Neuronal stem cell (in vitro differentiated cells): ENCODE measurements at regions not wholly inside any gene's neighbourhood (a gene's known extent, or its start where the extent isn't known, plus 50 kb on each side); places are given as distances from the start of the nearest gene placed in this dataset.

ENCODE experiments used
- DNase-seq: peaks from one replicate; pipeline ENCODE4 v3.0.0-alpha.2; 2013; ENCODE audit warnings: low spot score
- H2AFZ ChIP-seq: one replicate; pipeline ENCODE4 v1.6.1; 2013; ENCODE audit warnings: mild to moderate bottlenecking, low read length, inconsistent platforms
- H2AK5ac ChIP-seq: 2 replicates; pipeline ENCODE4 v1.6.1; 2013; ENCODE audit warnings: low read depth, mild to moderate bottlenecking, inconsistent platforms, low read length, moderate library complexity, mixed read lengths
- H2BK120ac ChIP-seq: 2 replicates; pipeline ENCODE4 v1.6.1; 2013; ENCODE audit warnings: low read depth, mild to moderate bottlenecking, inconsistent platforms, low read length, moderate library complexity, mixed read lengths
- H2BK12ac ChIP-seq: one replicate; pipeline ENCODE4 v1.6.1; 2013; ENCODE audit warnings: low read length, inconsistent platforms
- H2BK15ac ChIP-seq: 2 replicates; pipeline ENCODE4 v1.6.1; 2013; ENCODE audit warnings: mild to moderate bottlenecking, low read length, inconsistent platforms, mixed read lengths
- H2BK5ac ChIP-seq: one replicate; pipeline ENCODE4 v1.6.1; 2013; ENCODE audit warnings: inconsistent platforms, mild to moderate bottlenecking, low read length, moderate library complexity
- H3K14ac ChIP-seq: one replicate; pipeline ENCODE4 v1.6.1; 2013; ENCODE audit warnings: low read length, inconsistent platforms
- H3K18ac ChIP-seq: 2 replicates; pipeline ENCODE4 v1.6.1; 2013; ENCODE audit warnings: low read length, inconsistent platforms
- H3K23ac ChIP-seq: 2 replicates; pipeline ENCODE4 v1.6.1; 2013; ENCODE audit warnings: low read depth, mild to moderate bottlenecking, mixed read lengths, low read length, inconsistent platforms; ENCODE audit not compliant: poor library complexity
- H3K27ac ChIP-seq: replicated peaks from 3 replicates; pipeline ENCODE4 v1.5.1; 2013; ENCODE audit warnings: low read length, inconsistent platforms
- H3K27me3 ChIP-seq, 3 experiments: 2 replicates each; pipeline ENCODE4 v1.6.1; 2013; ENCODE audit warnings: low read length in 3 of 3, mild to moderate bottlenecking in 2 of 3, inconsistent platforms in 1 of 3, low read depth in 1 of 3, mixed read lengths in 1 of 3, moderate library complexity in 1 of 3; ENCODE audit not compliant: control insufficient read depth in 3 of 3, insufficient read depth in 3 of 3
- H3K36me3 ChIP-seq, 2 donors: replicated peaks in 1 of 2; 2 replicates each; pipeline ENCODE4 v1.6.1; 2013; ENCODE audit warnings: low read length in 2 of 2; ENCODE audit not compliant: control insufficient read depth in 2 of 2, insufficient read depth in 2 of 2
- H3K4ac ChIP-seq: 2 replicates; pipeline ENCODE4 v1.6.1; 2013; ENCODE audit warnings: inconsistent platforms, mild to moderate bottlenecking, low read length, moderate library complexity
- H3K4me1 ChIP-seq, 2 donors: 1 replicate in 1 of 2; 2 replicates in 1 of 2; pipeline ENCODE4 v1.6.1; 2013; ENCODE audit warnings: low read length in 2 of 2, low read depth in 1 of 2; ENCODE audit not compliant: control insufficient read depth in 2 of 2, insufficient read depth in 1 of 2
- H3K4me2 ChIP-seq: one replicate; pipeline ENCODE4 v1.6.1; 2013; ENCODE audit warnings: mild to moderate bottlenecking, low read length, inconsistent platforms; ENCODE audit not compliant: insufficient read depth, poor library complexity, severe bottlenecking
- H3K4me3 ChIP-seq, 2 donors: 2 replicates each; pipeline ENCODE4 v1.5.1; 2013; ENCODE audit warnings: low read length in 2 of 2, mild to moderate bottlenecking in 2 of 2, inconsistent platforms in 1 of 2, moderate library complexity in 1 of 2
- H3K79me1 ChIP-seq: one replicate; pipeline ENCODE4 v1.6.1; 2013; ENCODE audit warnings: low read depth, mild to moderate bottlenecking, inconsistent platforms, low read length, moderate library complexity
- H3K9ac ChIP-seq: one replicate; pipeline ENCODE4 v1.6.1; 2013; ENCODE audit warnings: mild to moderate bottlenecking, low read depth, low read length, inconsistent platforms; ENCODE audit not compliant: poor library complexity
- H3K9me3 ChIP-seq, 2 donors: replicated peaks in 1 of 2; 2 replicates each; pipeline versions ENCODE3 to v1.6.1; 2013; ENCODE audit warnings: low read length in 2 of 2, mild to moderate bottlenecking in 2 of 2, inconsistent platforms in 1 of 2, low read depth in 1 of 2, mixed read lengths in 1 of 2, moderate library complexity in 1 of 2; ENCODE audit not compliant: control insufficient read depth in 2 of 2, insufficient read depth in 1 of 2
- H4K8ac ChIP-seq: one replicate; pipeline ENCODE4 v1.6.1; 2013; ENCODE audit warnings: low read depth, mild to moderate bottlenecking, inconsistent platforms, low read length, moderate library complexity
- H4K91ac ChIP-seq: one replicate; pipeline ENCODE4 v1.6.1; 2013; ENCODE audit warnings: low read length, low read depth, mild to moderate bottlenecking, inconsistent platforms; ENCODE audit not compliant: poor library complexity
- WGBS, 2 donors: extraction: QIAGEN DNeasy Blood & Tissue Kit; methylation state at CpG; one replicate each; pipeline ENCODE4 v1.1.7; 2013; ENCODE audit warnings: missing lambda C conversion rate in 2 of 2, mixed read lengths in 1 of 2; ENCODE audit not compliant: insufficient read length in 2 of 2, insufficient replicate concordance in 1 of 2; ENCODE audit errors: extremely low coverage in 2 of 2; 5-methylcytosine and 5-hydroxymethylcytosine counted together

- no peak overlapping the region for H2BK5ac ChIP-seq
- no peak overlapping the region for H4K8ac ChIP-seq
- H3K9ac ChIP-seq = no peak overlapping the region
- H3K14ac ChIP-seq = no peak overlapping the region
- no peaks in the 10 kb centered on the region for H3K79me1 ChIP-seq
- no peak overlapping the region for H2AK5ac ChIP-seq
- no peak overlapping the region for H3K27ac ChIP-seq
- no peak overlapping the region for H2AFZ ChIP-seq
- H2BK120ac ChIP-seq = no peak overlapping the region
- H3K9me3 ChIP-seq = peaks cover 6 to 11% of the 10 kb centered on the region in 2 donors
- no peak overlapping the region for H3K4me3 ChIP-seq
- H3K36me3 ChIP-seq = no peaks in the 10 kb centered on the region
- H3K23ac ChIP-seq = no peak overlapping the region
- H3K4me2 ChIP-seq = no peak overlapping the region
- no peak overlapping the region for H2BK15ac ChIP-seq
- no peak overlapping the region for H4K91ac ChIP-seq
- H3K4ac ChIP-seq = no peak overlapping the region
- WGBS, 2 donors = no CpG with 5 or more reads among the region's 5 CpGs
- no peak overlapping the region for H3K18ac ChIP-seq
- no peaks in the 10 kb centered on the region for H3K27me3 ChIP-seq
- no peak overlapping the region for H2BK12ac ChIP-seq
- no peaks in the 10 kb centered on the region for H3K4me1 ChIP-seq
- no peak for DNase-seq
Measured at GRCh38 chr1:68907491-68907890, 410.6 kb upstream of the DEPDC1 start.

- Histone ChIP-seq H4K8ac (no peak overlapping the region), H3K23ac (no peak overlapping the region), H3K4me2 (no peak overlapping the region), H3K36me3 (no peaks in the 10 kb centered on the region), H2BK120ac (no peak overlapping the region), H3K14ac (no peak overlapping the region), H3K18ac (no peak overlapping the region), H4K91ac (no peak overlapping the region), H2AK5ac (no peak overlapping the region), H3K27me3 (no peaks in the 10 kb centered on the region), H3K9me3 (peaks cover 6 to 11% of the 10 kb centered on the region in 2 donors), H3K4me3 (no peak overlapping the region), H2AFZ (no peak overlapping the region), H2BK15ac (no peak overlapping the region), H3K27ac (no peak overlapping the region), H3K9ac (no peak overlapping the region), H3K4me1 (no peaks in the 10 kb centered on the region), H2BK12ac (no peak overlapping the region), H2BK5ac (no peak overlapping the region), H3K79me1 (no peaks in the 10 kb centered on the region), H3K4ac (no peak overlapping the region)
- no CpG with 5 or more reads among the region's 2 CpGs for WGBS, 2 donors
- no peak for DNase-seq
Measured at GRCh38 chr1:68908316-68908715, 411.4 kb upstream of the DEPDC1 start.

- no peak overlapping the region for H3K27ac ChIP-seq
Measured at GRCh38 chr1:68916221-68916902, 419.5 kb upstream of the DEPDC1 start.

GRCh38 chr1:68917456-68917855 lies 420.6 kb upstream of the DEPDC1 start:
- WGBS, 2 donors = no CpG with 5 or more reads among the region's 5 CpGs
- Histone ChIP-seq H3K4me1 (no peaks in the 10 kb centered on the region), H3K4ac (no peak overlapping the region)

More at GRCh38 chr1:68916221-68916902, 419.5 kb upstream of the DEPDC1 start:
- H3K14ac ChIP-seq = no peak overlapping the region
- H3K23ac ChIP-seq = no peak overlapping the region
- no peak overlapping the region for H2AK5ac ChIP-seq
- no peak overlapping the region for H3K18ac ChIP-seq
- no peak overlapping the region for H3K4ac ChIP-seq
- H4K8ac ChIP-seq = no peak overlapping the region
- H4K91ac ChIP-seq = no peak overlapping the region
- no peak overlapping the region for H3K4me3 ChIP-seq
- H3K36me3 ChIP-seq = no peaks in the 10 kb centered on the region
- peak overlapping the region; percentile 57 for H2AFZ ChIP-seq
- H3K4me2 ChIP-seq = no peak overlapping the region
- WGBS, 2 donors = no CpG with 5 or more reads among the region's 4 CpGs
- no peak overlapping the region for H2BK12ac ChIP-seq
- no peaks in the 10 kb centered on the region for H3K4me1 ChIP-seq
- no peak overlapping the region for H2BK5ac ChIP-seq
- no peak for DNase-seq
- H3K9ac ChIP-seq = no peak overlapping the region
- no peaks in the 10 kb centered on the region for H3K79me1 ChIP-seq
- no peaks in the 10 kb centered on the region for H3K9me3 ChIP-seq
- H3K27me3 ChIP-seq = no peaks in the 10 kb centered on the region
- H2BK120ac ChIP-seq = no peak overlapping the region
- H2BK15ac ChIP-seq = no peak overlapping the region

More at GRCh38 chr1:68917456-68917855, 420.6 kb upstream of the DEPDC1 start:
- Histone ChIP-seq H2BK5ac (no peak overlapping the region), H3K4me3 (no peak overlapping the region), H3K27ac (no peak overlapping the region), H3K18ac (no peak overlapping the region), H3K4me2 (no peak overlapping the region), H3K9me3 (no peaks in the 10 kb centered on the region), H2BK120ac (no peak overlapping the region), H4K91ac (no peak overlapping the region), H4K8ac (no peak overlapping the region), H3K9ac (no peak overlapping the region), H2AFZ (no peak overlapping the region), H3K14ac (no peak overlapping the region), H2BK15ac (no peak overlapping the region), H3K36me3 (no peaks in the 10 kb centered on the region), H2AK5ac (no peak overlapping the region), H3K23ac (no peak overlapping the region), H2BK12ac (no peak overlapping the region), H3K27me3 (no peaks in the 10 kb centered on the region), H3K79me1 (no peaks in the 10 kb centered on the region)
- no peak for DNase-seq
